Lower leg skin (tissue), 3 donors: ENCODE measurements at regions not wholly inside any gene's neighbourhood (a gene's known extent, or its start where the extent isn't known, plus 50 kb on each side); places are given as distances from the start of the nearest gene placed in this dataset.

Experiments
- POLR2A ChIP-seq, 2 donors: fragments of 450-650 bp; IDR thresholded peaks; one replicate each; pipeline ENCODE4 v1.6.1; 2016 to 2017; ENCODE audit warnings: antibody characterized with exemption in 2 of 2, mild to moderate bottlenecking in 1 of 2, moderate library complexity in 1 of 2
- TF ChIP-seq, protein P1 (sequence below), 3 donors: fragments of 450-650 bp; IDR thresholded peaks; one replicate each; pipeline ENCODE4 v1.5.1; 2016; ENCODE audit warnings: antibody characterized with exemption in 3 of 3, mild to moderate bottlenecking in 3 of 3, moderate library complexity in 2 of 3

DNA sequence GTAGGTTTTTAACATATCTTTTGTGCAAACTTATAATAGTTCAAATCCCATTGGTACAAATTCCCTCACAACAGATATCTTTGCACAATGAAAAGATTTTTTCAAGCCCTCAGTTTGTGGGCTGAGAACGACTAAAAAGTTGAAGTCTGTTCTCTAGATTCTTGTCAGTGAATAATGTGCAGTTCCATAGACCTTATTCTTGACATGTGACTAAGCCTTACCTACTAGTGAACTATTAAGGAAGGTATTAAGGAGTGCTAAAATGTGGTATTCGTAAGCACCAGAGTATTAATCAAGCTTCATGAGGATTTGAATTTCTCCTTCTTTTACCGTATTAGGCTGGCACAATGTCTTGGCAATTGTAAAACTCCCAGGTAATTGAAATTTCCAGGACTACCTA lies 205.6 kb upstream of the DMRTA1 start:
- TF ChIP-seq, protein P1, sequence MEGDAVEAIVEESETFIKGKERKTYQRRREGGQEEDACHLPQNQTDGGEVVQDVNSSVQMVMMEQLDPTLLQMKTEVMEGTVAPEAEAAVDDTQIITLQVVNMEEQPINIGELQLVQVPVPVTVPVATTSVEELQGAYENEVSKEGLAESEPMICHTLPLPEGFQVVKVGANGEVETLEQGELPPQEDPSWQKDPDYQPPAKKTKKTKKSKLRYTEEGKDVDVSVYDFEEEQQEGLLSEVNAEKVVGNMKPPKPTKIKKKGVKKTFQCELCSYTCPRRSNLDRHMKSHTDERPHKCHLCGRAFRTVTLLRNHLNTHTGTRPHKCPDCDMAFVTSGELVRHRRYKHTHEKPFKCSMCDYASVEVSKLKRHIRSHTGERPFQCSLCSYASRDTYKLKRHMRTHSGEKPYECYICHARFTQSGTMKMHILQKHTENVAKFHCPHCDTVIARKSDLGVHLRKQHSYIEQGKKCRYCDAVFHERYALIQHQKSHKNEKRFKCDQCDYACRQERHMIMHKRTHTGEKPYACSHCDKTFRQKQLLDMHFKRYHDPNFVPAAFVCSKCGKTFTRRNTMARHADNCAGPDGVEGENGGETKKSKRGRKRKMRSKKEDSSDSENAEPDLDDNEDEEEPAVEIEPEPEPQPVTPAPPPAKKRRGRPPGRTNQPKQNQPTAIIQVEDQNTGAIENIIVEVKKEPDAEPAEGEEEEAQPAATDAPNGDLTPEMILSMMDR (IDR thresholded peaks at IDR 0.05), result no peak
- no peak for TF ChIP-seq POLR2A (IDR thresholded peaks at IDR 0.05)
